Vagina (tissue), 2 donors: ENCODE measurements at regions not wholly inside any gene's neighbourhood (a gene's known extent, or its start where the extent isn't known, plus 50 kb on each side); places are given as distances from the start of the nearest gene placed in this dataset.

ENCODE experiments used
- DNase-seq, 2 donors: peaks; one replicate each; pipeline ENCODE4 v3.0.0-alpha.2; 2017; ENCODE audit errors: extremely low spot score in 2 of 2
- H3K27ac ChIP-seq: fragments of 200-600 bp; sonication (generic); one replicate; pipeline ENCODE4 v1.5.1; 2019
- H3K27me3 ChIP-seq: fragments of 200-600 bp; sonication (generic); one replicate; pipeline ENCODE4 v1.5.1; 2019
- H3K36me3 ChIP-seq, 2 donors: fragments of 200-600 bp; sonication (generic); one replicate each; pipeline ENCODE4 v1.5.1; 2017 to 2019
- H3K4me1 ChIP-seq: fragments of 200-600 bp; sonication (generic); one replicate; pipeline ENCODE4 v1.5.1; 2019
- H3K4me3 ChIP-seq, 2 donors: fragments of 200-600 bp; sonication (generic); 1 replicate in 1 of 2; 2 replicates in 1 of 2; pipeline ENCODE4 v1.5.1; 2016 to 2019
- H3K9me3 ChIP-seq: fragments of 200-600 bp; sonication (generic); one replicate; pipeline ENCODE4 v1.5.1; 2019
- POLR2A ChIP-seq, 2 donors: fragments of 450-650 bp; IDR thresholded peaks; one replicate each; pipeline ENCODE4 v1.6.1; 2017; ENCODE audit warnings: antibody characterized with exemption in 2 of 2, mild to moderate bottlenecking in 2 of 2, moderate library complexity in 2 of 2
- POLR2AphosphoS5 ChIP-seq, 2 donors: sonication (generic); formaldehyde crosslinking; IDR thresholded peaks; one replicate each; pipeline ENCODE4 v1.9.0; 2017; ENCODE audit warnings: antibody characterized with exemption in 2 of 2, mild to moderate bottlenecking in 2 of 2, low read depth in 1 of 2; ENCODE audit not compliant: insufficient read depth in 1 of 2
- intact Hi-C: fragments of 100-400 bp; cut with DNase I; formaldehyde crosslinking; loops from one replicate; pipeline ENCODE4 v1.15.1; 2023
- TF ChIP-seq, protein P1 (sequence below), 3 experiments: fragments of 450-650 bp in 2 of 3; fragments of 200-600 bp in 1 of 3; sonication (generic) in 1 of 3; IDR thresholded peaks; one replicate each; pipeline ENCODE4 v1.5.1; 2017 to 2019; ENCODE audit warnings: antibody characterized with exemption in 3 of 3, mild to moderate bottlenecking in 2 of 3, moderate library complexity in 2 of 3

DNA sequence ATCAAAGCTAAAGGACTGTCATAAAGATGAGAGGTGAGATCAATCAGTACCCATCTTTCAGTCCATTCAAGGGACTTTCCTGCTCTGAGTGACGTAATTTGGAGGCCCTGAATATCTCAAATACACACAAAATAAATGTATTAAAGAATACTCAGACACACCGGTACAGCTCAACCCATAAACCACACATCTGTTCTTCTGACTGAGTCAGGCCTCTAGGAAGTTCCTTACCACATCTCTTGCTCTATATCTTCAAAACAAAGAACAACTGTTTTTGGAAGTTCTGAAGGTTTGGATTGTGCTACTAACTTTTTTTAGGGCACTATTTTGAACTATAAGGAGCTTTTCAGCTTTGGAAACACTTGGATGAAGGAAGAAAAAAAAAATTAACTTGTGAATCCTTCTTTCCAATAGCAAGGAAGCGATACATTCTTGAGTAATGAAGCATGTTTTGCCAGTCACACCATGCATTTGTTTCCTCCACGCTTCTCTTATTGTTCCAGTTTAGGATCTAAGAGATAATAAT, 866.5 kb upstream of the VRK2 start:
- no peak overlapping the region for H3K27ac ChIP-seq
- H3K4me3 ChIP-seq: no peak overlapping the region
- no peaks in the 10 kb centered on the region for H3K27me3 ChIP-seq
- intact Hi-C loops: no loop called here
- no peak for DNase-seq
- no peaks in the 10 kb centered on the region for H3K9me3 ChIP-seq
- TF ChIP-seq POLR2AphosphoS5 (IDR thresholded peaks at IDR 0.05; ENCODE audit: insufficient read depth in 1 of 2, low read depth in 1 of 2) (no peak), POLR2A (IDR thresholded peaks at IDR 0.05) (no peak)
- TF ChIP-seq, protein P1, sequence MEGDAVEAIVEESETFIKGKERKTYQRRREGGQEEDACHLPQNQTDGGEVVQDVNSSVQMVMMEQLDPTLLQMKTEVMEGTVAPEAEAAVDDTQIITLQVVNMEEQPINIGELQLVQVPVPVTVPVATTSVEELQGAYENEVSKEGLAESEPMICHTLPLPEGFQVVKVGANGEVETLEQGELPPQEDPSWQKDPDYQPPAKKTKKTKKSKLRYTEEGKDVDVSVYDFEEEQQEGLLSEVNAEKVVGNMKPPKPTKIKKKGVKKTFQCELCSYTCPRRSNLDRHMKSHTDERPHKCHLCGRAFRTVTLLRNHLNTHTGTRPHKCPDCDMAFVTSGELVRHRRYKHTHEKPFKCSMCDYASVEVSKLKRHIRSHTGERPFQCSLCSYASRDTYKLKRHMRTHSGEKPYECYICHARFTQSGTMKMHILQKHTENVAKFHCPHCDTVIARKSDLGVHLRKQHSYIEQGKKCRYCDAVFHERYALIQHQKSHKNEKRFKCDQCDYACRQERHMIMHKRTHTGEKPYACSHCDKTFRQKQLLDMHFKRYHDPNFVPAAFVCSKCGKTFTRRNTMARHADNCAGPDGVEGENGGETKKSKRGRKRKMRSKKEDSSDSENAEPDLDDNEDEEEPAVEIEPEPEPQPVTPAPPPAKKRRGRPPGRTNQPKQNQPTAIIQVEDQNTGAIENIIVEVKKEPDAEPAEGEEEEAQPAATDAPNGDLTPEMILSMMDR (IDR thresholded peaks at IDR 0.05): no peak
- no peaks in the 10 kb centered on the region for H3K36me3 ChIP-seq
- H3K4me1 ChIP-seq: no peaks in the 10 kb centered on the region

DNA sequence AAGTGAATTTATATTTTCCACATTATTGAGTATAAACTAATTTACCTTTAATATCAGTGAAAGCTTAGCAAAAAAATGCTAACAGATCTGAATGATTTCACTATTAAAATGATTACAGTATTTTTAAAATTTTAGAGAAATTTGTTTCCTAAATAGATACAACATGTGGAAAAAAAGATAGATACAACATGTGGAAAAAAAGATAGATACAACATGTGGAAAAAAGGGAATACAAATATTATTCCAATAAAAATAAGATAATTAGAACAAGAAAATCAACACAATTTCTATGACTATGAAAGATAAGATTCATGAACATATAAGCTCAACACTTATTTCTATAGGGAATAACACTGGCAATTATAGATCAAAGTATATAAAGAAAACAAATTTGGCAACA, 865.9 kb upstream of the VRK2 start:
- intact Hi-C loops: no loop called here
- no peak for TF ChIP-seq POLR2AphosphoS5 (IDR thresholded peaks at IDR 0.05; ENCODE audit: insufficient read depth in 1 of 2, low read depth in 1 of 2)
- TF ChIP-seq, protein P1 (IDR thresholded peaks at IDR 0.05): no peak
- H3K4me3 ChIP-seq: no peak overlapping the region
- H3K9me3 ChIP-seq: no peaks in the 10 kb centered on the region
- no peaks in the 10 kb centered on the region for H3K36me3 ChIP-seq
- no peaks in the 10 kb centered on the region for H3K4me1 ChIP-seq
- H3K27ac ChIP-seq: no peak overlapping the region
- H3K27me3 ChIP-seq: no peaks in the 10 kb centered on the region
- DNase-seq: no peak

DNA sequence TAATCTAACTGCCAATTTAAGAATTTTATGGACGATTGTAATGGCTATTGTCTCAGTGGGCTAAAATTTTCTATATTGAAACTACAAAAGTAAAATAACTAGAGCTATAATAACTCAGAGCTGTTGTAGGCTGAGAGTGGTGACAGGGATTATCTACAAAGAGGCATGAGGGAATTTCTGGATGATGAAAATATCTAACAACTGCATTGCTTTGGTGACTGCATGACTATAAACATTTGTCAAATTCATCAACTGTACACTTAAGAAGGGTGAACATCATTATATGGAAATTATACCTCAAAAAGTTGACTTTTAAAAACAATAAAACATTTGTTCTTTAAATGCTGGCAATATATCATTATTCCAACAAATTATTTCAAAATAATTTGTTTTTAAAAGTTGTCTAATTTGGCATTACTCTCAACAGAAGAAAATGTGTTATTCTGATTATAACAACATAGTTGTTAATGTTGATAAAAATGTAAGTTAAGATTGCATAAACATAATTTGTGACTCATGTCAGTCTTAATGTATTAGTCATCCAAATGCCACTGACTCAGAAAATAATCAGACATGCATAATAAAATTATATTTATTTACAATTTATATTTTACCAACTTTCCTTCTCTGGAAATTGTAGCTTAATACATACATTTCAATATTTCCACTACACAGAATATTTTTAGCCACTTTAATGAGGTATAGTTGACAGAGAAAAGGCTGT, 865.1 kb upstream of the VRK2 start:
- TF ChIP-seq, protein P1 (IDR thresholded peaks at IDR 0.05): no peak
- TF ChIP-seq POLR2A (IDR thresholded peaks at IDR 0.05) (no peak), POLR2AphosphoS5 (IDR thresholded peaks at IDR 0.05; ENCODE audit: insufficient read depth in 1 of 2, low read depth in 1 of 2) (no peak)
- H3K27ac ChIP-seq: no peak overlapping the region
- no peak for DNase-seq
- intact Hi-C loops: no loop called here
- no peaks in the 10 kb centered on the region for H3K4me1 ChIP-seq
- no peaks in the 10 kb centered on the region for H3K36me3 ChIP-seq
- no peak overlapping the region for H3K4me3 ChIP-seq
- no peaks in the 10 kb centered on the region for H3K27me3 ChIP-seq
- H3K9me3 ChIP-seq: no peaks in the 10 kb centered on the region

DNA sequence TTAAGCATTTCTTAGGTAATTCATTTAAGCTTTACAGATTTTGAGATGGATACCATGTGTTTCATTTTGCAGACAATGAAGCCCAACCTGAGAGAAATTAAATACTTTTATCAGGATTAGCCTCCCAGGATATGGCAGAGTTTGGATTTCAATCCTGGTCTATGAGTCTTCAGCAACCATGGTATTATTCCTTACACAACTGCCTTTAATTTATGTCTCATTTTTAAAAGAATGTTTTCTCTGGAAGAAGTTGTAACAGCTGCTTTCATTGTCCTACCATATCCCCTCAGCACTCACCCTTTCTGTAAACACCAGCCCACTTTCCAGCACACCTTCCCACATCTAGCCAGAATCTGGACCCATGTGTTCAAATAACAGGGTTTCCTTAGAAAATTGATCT, 863.7 kb upstream of the VRK2 start:
- no peaks in the 10 kb centered on the region for H3K27me3 ChIP-seq

DNA sequence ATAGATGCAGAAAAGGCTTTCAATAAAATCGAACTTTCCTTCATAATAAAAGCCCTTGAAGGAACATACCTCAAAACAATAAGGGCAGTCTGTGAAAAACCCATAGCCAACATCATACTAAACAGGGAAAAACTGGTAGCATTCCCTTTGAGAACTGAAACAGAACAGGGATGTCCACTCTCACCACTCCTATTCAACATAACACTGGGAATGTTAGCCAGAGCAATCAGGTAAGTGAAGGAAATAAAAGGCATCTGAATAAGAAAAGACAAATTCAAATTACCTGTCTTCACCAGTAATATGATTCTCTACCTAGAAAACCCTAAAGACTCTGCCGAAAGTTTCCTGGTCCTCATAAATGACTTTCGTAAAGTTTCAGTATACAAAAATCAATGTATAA, 861.0 kb upstream of the VRK2 start:
- H3K36me3 ChIP-seq: no peaks in the 10 kb centered on the region
- no peak for DNase-seq
- TF ChIP-seq POLR2AphosphoS5 (IDR thresholded peaks at IDR 0.05; ENCODE audit: insufficient read depth in 1 of 2, low read depth in 1 of 2): no peak

More for the DNA sequence above, 863.7 kb upstream of the VRK2 start:
- Histone ChIP-seq H3K4me1 (no peaks in the 10 kb centered on the region), H3K9me3 (no peaks in the 10 kb centered on the region), H3K27ac (no peak overlapping the region), H3K4me3 (no peak overlapping the region), H3K36me3 (no peaks in the 10 kb centered on the region)
- intact Hi-C loops: no loop called here
- no peak for DNase-seq
- TF ChIP-seq POLR2AphosphoS5 (IDR thresholded peaks at IDR 0.05; ENCODE audit: insufficient read depth in 1 of 2, low read depth in 1 of 2): no peak
- TF ChIP-seq POLR2A (IDR thresholded peaks at IDR 0.05): no peak
- TF ChIP-seq, protein P1 (IDR thresholded peaks at IDR 0.05): no peak

More for the DNA sequence above, 861.0 kb upstream of the VRK2 start:
- no peak overlapping the region for H3K4me3 ChIP-seq
- intact Hi-C loops: no loop called here
- H3K27me3 ChIP-seq: no peaks in the 10 kb centered on the region
- H3K27ac ChIP-seq: no peak overlapping the region
- H3K4me1 ChIP-seq: no peaks in the 10 kb centered on the region
- H3K9me3 ChIP-seq: no peaks in the 10 kb centered on the region
